ENCODE measurements at regions not wholly inside any gene's neighbourhood (a gene's known extent, or its start where the extent isn't known, plus 50 kb on each side); places are given as distances from the start of the nearest gene placed in this dataset.
A peak's percentile ranks its signal among the peaks of the same experiment; 100 is the strongest.
"Not testable (repeated sequence)": the region's sequence is repeated elsewhere in the genome, so short reads cannot be mapped to it uniquely, and the experiment has no call there.

DNA sequence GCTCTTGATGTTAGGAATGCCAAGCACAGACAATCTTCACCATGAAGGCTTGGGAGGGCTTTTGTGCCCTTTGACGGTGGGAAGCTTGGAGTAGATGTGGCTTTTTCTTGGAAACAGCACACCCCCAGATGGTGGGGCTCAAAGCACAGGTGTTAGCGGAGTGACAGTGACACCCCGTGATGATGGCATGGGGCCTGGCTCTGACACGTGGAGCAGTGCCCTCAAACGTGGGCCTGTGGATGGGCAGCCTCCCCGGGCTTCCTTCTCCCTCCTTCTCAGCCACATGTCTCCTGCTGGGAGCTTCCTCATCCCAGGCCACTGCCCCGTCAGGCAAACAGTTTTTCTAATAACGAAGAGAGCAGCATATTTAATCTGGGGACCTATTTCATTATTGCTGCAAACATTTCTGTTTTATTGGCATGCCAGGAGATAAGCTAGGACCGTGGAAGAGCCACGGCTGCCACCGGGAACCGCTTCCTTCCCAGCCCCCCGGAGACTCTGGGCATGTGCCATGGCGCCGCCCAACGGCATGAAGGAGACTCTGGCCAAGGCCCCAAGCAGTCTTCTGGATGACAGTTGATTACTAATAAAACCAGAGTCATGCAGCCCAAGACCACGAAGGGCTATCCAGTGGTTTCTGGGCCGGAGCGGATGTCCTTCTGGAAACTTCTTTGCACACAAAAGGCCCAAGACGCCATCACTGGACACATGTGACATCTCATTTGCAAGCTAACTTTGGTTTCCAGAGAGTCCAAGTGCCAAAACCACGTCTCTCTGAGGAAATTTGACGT lies 280.3 kb upstream of the FOXF1 start:
- H3K4me1 Mint-ChIP-seq = no peaks in the 10 kb centered on the region
- peaks cover 39% of the 10 kb centered on the region for H3K27me3 Mint-ChIP-seq
- ATAC-seq (no peak), DNase-seq (no peak)
- H3K27ac Mint-ChIP-seq = no peak overlapping the region
- no peaks in the 10 kb centered on the region for H3K9me3 Mint-ChIP-seq
- no peak overlapping the region for H3K4me3 Mint-ChIP-seq

DNA sequence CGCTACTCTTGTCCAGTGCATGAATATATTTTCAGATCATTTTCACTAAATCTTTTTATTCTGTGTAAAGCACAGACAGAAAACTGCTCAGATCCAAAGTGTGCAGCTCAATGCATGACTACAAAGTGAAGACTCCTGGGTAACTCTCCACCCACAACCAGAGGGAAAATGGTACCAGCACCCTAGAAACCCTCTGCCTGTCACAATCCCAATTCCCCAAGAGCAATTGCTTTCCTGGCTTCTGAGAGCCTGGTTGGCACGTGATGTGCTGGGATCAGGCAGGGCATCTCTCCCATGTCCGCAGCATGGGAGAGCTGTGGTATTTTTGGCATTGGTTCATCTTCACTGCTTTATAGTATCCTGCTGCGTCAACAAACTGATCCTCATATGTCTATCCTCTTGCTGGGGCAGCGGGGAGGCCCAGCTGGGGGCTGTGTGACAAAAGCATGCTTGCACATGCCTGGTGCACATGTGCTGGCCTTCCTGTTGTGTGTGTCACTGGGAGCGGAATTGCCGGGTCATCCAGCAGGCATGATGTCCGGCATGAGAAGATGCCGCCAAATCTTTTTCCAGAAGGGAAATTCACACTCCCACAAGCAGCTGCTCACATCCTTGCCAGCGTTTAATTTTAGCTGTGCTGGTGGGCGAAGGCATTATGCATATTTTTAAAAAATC lies 278.9 kb upstream of the FOXF1 start:
- Mint-ChIP-seq H3K27me3 (peaks cover 39% of the 10 kb centered on the region), H3K27ac (no peak overlapping the region), H3K9me3 (no peaks in the 10 kb centered on the region), H3K4me1 (no peaks in the 10 kb centered on the region), H3K4me3 (no peak overlapping the region)
- DNase-seq (no peak), ATAC-seq (no peak)

- peaks cover 36% of the 10 kb centered on the region for H3K27me3 Mint-ChIP-seq
- H3K4me3 Mint-ChIP-seq = no peak overlapping the region
- no peaks in the 10 kb centered on the region for H3K4me1 Mint-ChIP-seq
- no peak for ATAC-seq
- DNase-seq = no peak
- no peaks in the 10 kb centered on the region for H3K9me3 Mint-ChIP-seq
- H3K27ac Mint-ChIP-seq = no peak overlapping the region
These were observed 278.4 kb upstream of the FOXF1 start for GRCh38 chr16:86231996-86232350.

DNA sequence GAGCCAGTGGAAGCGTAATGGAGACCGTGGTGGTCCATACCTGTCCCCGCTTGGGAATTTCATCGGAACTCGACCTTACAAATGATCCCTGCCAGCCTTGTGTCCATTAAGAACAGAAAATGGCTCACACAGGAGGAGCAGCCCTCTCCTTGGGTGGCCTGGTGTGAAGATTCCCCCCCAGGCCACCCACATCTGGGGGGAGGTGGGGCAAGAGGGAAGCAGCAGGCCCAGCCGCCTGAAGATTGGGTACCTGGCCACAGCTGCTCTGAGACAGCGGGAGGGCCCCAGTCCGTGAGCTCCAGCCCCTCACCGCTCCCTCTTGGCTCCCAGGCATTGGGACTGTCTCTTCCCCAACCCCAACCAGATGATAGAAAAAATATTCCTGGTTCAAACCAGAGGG lies 277.8 kb upstream of the FOXF1 start:
- ATAC-seq = no peak
- H3K27ac Mint-ChIP-seq = no peak overlapping the region
- no peaks in the 10 kb centered on the region for H3K4me1 Mint-ChIP-seq
- H3K9me3 Mint-ChIP-seq = no peaks in the 10 kb centered on the region
- no peak for DNase-seq
- H3K27me3 Mint-ChIP-seq = peaks cover 31% of the 10 kb centered on the region
- H3K4me3 Mint-ChIP-seq = no peak overlapping the region

DNA sequence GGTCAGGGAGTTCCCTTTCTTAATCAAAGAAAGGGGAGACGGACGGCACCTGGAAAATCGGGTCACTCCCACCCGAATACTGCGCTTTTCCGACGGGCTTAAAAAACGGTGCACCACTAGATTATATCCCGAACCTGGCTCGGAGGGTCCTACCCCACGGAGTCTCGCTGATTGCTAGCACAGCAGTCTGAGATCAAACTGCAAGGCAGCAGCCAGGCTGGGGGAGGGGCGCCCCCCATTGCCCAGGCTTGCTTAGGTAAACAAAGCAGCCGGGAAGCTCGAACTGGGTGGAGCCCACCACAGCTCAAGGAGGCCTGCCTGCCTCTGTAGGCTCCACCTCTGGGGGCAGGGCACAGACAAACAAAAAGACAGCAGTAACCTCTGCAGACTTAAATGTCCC lies 276.8 kb upstream of the FOXF1 start:
- H3K4me1 Mint-ChIP-seq, H3K4me3 Mint-ChIP-seq, H3K9me3 Mint-ChIP-seq, H3K27ac Mint-ChIP-seq, ATAC-seq, DNase-seq: not testable (repeated sequence)
- H3K27me3 Mint-ChIP-seq = peaks cover 22% of the 10 kb centered on the region

- ATAC-seq = no peak
These were observed 270.9 kb upstream of the FOXF1 start for GRCh38 chr16:86239381-86239780.

DNA sequence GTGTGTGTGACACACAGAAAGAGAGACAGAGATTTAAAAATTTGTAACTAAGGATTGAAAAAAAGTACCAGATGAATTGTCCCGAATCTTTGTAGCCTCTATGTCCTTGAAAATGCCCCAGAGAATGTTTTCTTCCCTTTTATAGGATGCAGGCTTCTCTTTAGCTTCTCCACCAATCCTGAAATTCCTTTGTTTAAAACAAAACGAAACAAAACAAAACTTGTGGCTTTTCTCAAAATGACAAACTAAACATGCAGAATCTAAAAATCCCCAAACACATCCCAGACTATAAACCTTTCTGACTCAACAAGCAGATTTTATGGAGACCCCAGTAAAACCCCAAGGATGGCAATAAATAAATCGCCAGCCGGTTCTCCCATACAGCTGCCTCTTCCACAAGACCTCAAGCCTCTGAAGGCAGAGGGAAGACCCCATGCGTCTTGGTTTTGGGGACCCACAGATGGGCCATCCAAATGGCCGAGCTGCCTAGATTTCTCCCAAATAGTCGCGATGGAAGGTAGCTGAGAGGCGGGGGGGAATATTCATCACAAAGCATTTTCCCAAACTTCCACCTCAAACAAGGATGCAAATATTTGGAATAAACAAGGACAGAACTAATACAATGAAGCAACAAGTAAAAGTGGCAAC lies 269.5 kb upstream of the FOXF1 start:
- Mint-ChIP-seq H3K9me3 (no peaks in the 10 kb centered on the region), H3K27ac (no peak overlapping the region), H3K27me3 (peaks cover 53% of the 10 kb centered on the region), H3K4me3 (no peak overlapping the region), H3K4me1 (no peaks in the 10 kb centered on the region)
- DNase-seq (no peak), ATAC-seq (no peak)

More at GRCh38 chr16:86239381-86239780, 270.9 kb upstream of the FOXF1 start:
- H3K9me3 Mint-ChIP-seq = no peaks in the 10 kb centered on the region
- DNase-seq = no peak
- H3K27ac Mint-ChIP-seq = no peak overlapping the region
- H3K4me1 Mint-ChIP-seq = no peaks in the 10 kb centered on the region
- peaks cover 46% of the 10 kb centered on the region for H3K27me3 Mint-ChIP-seq
- no peak overlapping the region for H3K4me3 Mint-ChIP-seq

GRCh38 chr16:86241681-86242080 lies 268.6 kb upstream of the FOXF1 start:
- no peak for DNase-seq
- Mint-ChIP-seq H3K4me3 (no peak overlapping the region), H3K4me1 (no peaks in the 10 kb centered on the region), H3K27me3 (peaks cover 53% of the 10 kb centered on the region), H3K9me3 (no peaks in the 10 kb centered on the region), H3K27ac (no peak overlapping the region)
- ATAC-seq = no peak

- ATAC-seq (no peak), DNase-seq (no peak)
- no peaks in the 10 kb centered on the region for H3K9me3 Mint-ChIP-seq
- no peak overlapping the region for H3K4me3 Mint-ChIP-seq
- H3K27me3 Mint-ChIP-seq = peaks cover 53% of the 10 kb centered on the region
- no peaks in the 10 kb centered on the region for H3K4me1 Mint-ChIP-seq
- H3K27ac Mint-ChIP-seq = no peak overlapping the region
These were observed 267.8 kb upstream of the FOXF1 start for GRCh38 chr16:86242244-86243122.

- Mint-ChIP-seq H3K27ac (no peak overlapping the region), H3K9me3 (no peaks in the 10 kb centered on the region), H3K27me3 (peaks cover 53% of the 10 kb centered on the region), H3K4me1 (no peaks in the 10 kb centered on the region), H3K4me3 (no peak overlapping the region)
- no peak for DNase-seq
- no peak for ATAC-seq
These were observed 267.2 kb upstream of the FOXF1 start for GRCh38 chr16:86243123-86243473.

DNA sequence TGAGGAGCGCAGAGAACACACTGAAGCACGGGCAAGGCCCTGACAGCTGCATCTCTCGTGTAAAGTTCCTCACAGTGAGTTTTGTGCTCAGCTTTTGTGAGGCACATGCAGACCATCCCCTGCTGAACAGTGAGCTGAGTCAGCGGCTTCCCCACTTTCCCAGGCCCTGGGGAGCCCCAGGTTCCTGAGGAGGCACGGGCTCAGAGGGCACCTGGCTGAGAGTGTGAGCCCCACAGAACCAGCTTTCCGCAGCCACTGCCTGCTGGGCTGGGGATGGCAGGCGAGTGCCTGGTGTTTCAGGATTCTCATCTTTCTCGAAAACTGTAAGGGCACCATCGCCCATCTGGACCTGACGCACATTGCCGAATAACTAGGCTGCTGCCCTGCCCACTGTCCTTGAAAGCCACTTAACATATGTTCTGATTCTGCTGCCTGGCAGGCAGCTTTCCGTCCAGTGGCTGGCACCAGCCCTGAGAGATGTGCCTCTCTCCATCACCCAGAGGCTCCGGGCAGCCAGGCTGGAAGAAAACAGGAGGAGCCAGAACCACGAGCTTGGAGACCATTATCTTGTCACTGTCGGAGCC lies 266.7 kb upstream of the FOXF1 start:
- no peak overlapping the region for H3K27ac Mint-ChIP-seq
- no peak for ATAC-seq
- no peak overlapping the region for H3K4me3 Mint-ChIP-seq
- H3K4me1 Mint-ChIP-seq = no peaks in the 10 kb centered on the region
- peaks cover 53% of the 10 kb centered on the region for H3K27me3 Mint-ChIP-seq
- no peak for DNase-seq
- H3K9me3 Mint-ChIP-seq = no peaks in the 10 kb centered on the region

DNA sequence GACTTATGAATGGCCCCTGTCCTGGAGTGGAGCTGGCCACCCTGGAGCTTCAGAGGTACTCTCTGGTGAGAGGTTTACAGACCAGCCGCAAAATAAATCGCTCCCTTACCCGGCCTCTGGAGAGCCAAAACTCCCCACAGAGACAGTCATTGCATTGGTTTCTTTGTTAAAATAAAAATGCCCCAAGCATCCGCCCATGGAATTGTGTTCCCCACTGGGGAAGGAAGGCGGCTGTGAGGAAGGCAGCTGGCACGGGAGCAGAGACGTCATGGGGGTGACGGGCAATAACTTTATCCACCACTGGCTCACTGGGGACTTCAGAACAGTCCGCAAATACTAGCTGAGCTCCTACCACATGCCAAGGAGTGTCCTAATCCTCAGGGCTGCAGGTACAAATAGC lies 266.2 kb upstream of the FOXF1 start:
- Mint-ChIP-seq H3K9me3 (no peaks in the 10 kb centered on the region), H3K27ac (no peak overlapping the region), H3K4me1 (no peaks in the 10 kb centered on the region), H3K27me3 (peaks cover 53% of the 10 kb centered on the region), H3K4me3 (no peak overlapping the region)
- DNase-seq (no peak), ATAC-seq (no peak)

- H3K27ac Mint-ChIP-seq = no peak overlapping the region
- no peaks in the 10 kb centered on the region for H3K9me3 Mint-ChIP-seq
These were observed 265.4 kb upstream of the FOXF1 start for GRCh38 chr16:86244936-86245335.

GRCh38 chr16:86245351-86245750 lies 265.0 kb upstream of the FOXF1 start:
- H3K4me1 Mint-ChIP-seq = no peaks in the 10 kb centered on the region

More at GRCh38 chr16:86244936-86245335, 265.4 kb upstream of the FOXF1 start:
- H3K4me3 Mint-ChIP-seq = no peak overlapping the region
- peaks cover 47% of the 10 kb centered on the region for H3K27me3 Mint-ChIP-seq
- DNase-seq = no peak
- no peaks in the 10 kb centered on the region for H3K4me1 Mint-ChIP-seq
- ATAC-seq = no peak

GRCh38 chr16:86245895-86246294 lies 264.4 kb upstream of the FOXF1 start:
- Mint-ChIP-seq H3K4me1 (no peaks in the 10 kb centered on the region), H3K9me3 (no peaks in the 10 kb centered on the region), H3K27ac (peak overlapping the region in 1 of 2 donors; percentile 27), H3K27me3 (peaks cover 41% of the 10 kb centered on the region), H3K4me3 (no peak overlapping the region)
- no peak for ATAC-seq
- no peak for DNase-seq

More at GRCh38 chr16:86245351-86245750, 265.0 kb upstream of the FOXF1 start:
- Mint-ChIP-seq H3K27ac (no peak overlapping the region), H3K9me3 (no peaks in the 10 kb centered on the region), H3K4me3 (no peak overlapping the region), H3K27me3 (peaks cover 47% of the 10 kb centered on the region)
- ATAC-seq = no peak
- no peak for DNase-seq
